ENCODE measurements at regions not wholly inside any gene's neighbourhood (a gene's known extent, or its start where the extent isn't known, plus 50 kb on each side); places are given as distances from the start of the nearest gene placed in this dataset.

DNA sequence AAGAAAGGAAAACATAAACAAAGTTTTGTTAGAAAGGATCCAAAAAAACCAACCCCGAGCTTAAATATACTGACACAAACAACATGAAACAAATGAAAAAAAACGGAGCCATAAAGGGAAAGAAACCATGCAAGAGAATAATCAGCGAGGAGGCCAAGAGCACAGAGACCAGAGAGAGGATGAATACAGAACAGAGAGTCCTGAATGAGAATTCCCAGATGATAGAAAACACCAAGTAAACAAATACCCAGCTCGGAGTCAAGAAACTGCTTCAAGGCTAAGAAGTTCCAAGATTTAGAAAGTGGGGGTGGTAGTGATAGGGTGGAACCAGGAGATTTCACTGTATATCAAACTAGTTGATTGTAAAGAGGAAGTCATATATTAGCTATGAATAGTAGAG is 313.3 kb downstream of the OSR1 start:
- Histone ChIP-seq H3K9me3 (ENCODE audit: control insufficient read depth in 1 of 2, insufficient read depth in 1 of 2, low read length in 2 of 2) (no peaks in the 10 kb centered on the region), H3K27ac (ENCODE audit: low read depth in 1 of 2, low read length in 2 of 2) (no peak overlapping the region), H3K36me3 (ENCODE audit: insufficient read depth, low read length) (no peaks in the 10 kb centered on the region), H3K27me3 (ENCODE audit: control insufficient read depth in 1 of 2, insufficient read depth in 2 of 2, low read length in 2 of 2) (no peaks in the 10 kb centered on the region), H3K4me3 (ENCODE audit: low read length) (no peak overlapping the region), H3K4me1 (ENCODE audit: insufficient read depth, low read length) (no peaks in the 10 kb centered on the region)
- no peak for DNase-seq
- Mint-ChIP-seq H3K36me3 (ENCODE audit: low read depth) (no peaks in the 10 kb centered on the region), H3K9me3 (peaks cover 2% of the 10 kb centered on the region), H3K4me3 (no peak overlapping the region), H3K27ac (no peak overlapping the region), H3K27me3 (no peaks in the 10 kb centered on the region), H3K4me1 (ENCODE audit: low read depth) (no peaks in the 10 kb centered on the region)
- intact Hi-C loops (cut with DNase I, micrococcal nuclease), result no loop called here
- TF ChIP-seq, protein P1, sequence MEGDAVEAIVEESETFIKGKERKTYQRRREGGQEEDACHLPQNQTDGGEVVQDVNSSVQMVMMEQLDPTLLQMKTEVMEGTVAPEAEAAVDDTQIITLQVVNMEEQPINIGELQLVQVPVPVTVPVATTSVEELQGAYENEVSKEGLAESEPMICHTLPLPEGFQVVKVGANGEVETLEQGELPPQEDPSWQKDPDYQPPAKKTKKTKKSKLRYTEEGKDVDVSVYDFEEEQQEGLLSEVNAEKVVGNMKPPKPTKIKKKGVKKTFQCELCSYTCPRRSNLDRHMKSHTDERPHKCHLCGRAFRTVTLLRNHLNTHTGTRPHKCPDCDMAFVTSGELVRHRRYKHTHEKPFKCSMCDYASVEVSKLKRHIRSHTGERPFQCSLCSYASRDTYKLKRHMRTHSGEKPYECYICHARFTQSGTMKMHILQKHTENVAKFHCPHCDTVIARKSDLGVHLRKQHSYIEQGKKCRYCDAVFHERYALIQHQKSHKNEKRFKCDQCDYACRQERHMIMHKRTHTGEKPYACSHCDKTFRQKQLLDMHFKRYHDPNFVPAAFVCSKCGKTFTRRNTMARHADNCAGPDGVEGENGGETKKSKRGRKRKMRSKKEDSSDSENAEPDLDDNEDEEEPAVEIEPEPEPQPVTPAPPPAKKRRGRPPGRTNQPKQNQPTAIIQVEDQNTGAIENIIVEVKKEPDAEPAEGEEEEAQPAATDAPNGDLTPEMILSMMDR (IDR thresholded peaks at IDR 0.05), result no peak
- POLR2A ChIA-PET, result no interaction called here
- no peak for ATAC-seq (ENCODE audit: poor library complexity)
- CTCF ChIA-PET, result no interaction called here

GRCh38 chr2:19043893-19044292 is 314.5 kb downstream of the OSR1 start:
- H3K4me3 ChIP-seq (ENCODE audit: low read length), result no peak overlapping the region
- intact Hi-C loops (cut with DNase I, micrococcal nuclease), result loop anchor here in 1 of 2 experiments (2.0 kb wide), 1 partner anchor 27 kb away; no protein-coding TSS in a partner anchor
- DNase-seq (no peak), ATAC-seq (ENCODE audit: poor library complexity) (no peak)
- TF ChIP-seq, protein P1 (IDR thresholded peaks at IDR 0.05), result no peak
- H3K4me1 ChIP-seq (ENCODE audit: insufficient read depth, low read length), result no peaks in the 10 kb centered on the region
- no peak overlapping the region for H3K27ac ChIP-seq (ENCODE audit: low read depth in 1 of 2, low read length in 2 of 2)
- Mint-ChIP-seq H3K4me1 (ENCODE audit: low read depth) (no peaks in the 10 kb centered on the region), H3K27me3 (no peaks in the 10 kb centered on the region), H3K4me3 (no peak overlapping the region), H3K27ac (no peak overlapping the region), H3K9me3 (peaks cover 2% of the 10 kb centered on the region), H3K36me3 (ENCODE audit: low read depth) (no peaks in the 10 kb centered on the region)
- H3K27me3 ChIP-seq (ENCODE audit: control insufficient read depth in 1 of 2, insufficient read depth in 2 of 2, low read length in 2 of 2), result no peaks in the 10 kb centered on the region
- ChIA-PET POLR2A (no interaction called here), CTCF (no interaction called here)
- H3K36me3 ChIP-seq (ENCODE audit: insufficient read depth, low read length), result no peaks in the 10 kb centered on the region
- no peaks in the 10 kb centered on the region for H3K9me3 ChIP-seq (ENCODE audit: control insufficient read depth in 1 of 2, insufficient read depth in 1 of 2, low read length in 2 of 2)

DNA sequence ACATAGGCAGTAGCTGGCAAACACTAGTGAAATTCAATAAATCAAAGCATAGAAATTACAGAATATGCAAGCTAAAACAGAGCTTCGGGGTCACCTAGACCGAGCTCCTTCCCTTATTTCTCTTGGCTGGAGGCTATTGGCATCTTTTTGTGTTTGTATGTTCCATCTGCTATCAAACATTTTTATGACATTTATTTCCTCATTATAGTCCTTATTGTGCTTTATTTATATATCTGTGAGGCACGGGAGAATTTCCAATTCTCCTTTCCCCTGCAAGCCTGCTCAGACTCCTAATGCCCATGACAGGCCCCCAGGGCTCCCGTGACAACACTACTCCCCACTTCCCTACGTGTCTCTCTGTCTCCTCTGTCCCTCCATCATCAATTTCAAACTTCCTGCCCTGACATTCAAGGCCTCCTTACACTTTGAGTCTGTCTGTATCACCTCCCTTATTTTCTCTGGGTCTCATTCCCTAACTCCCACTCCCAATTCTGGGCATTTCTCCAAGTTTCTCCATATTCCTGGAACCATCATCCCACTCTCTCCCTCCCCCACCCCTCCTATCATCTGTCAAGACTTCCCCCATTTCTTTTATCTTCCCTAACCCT is 316.9 kb downstream of the OSR1 start:
- intact Hi-C loops (cut with DNase I, micrococcal nuclease), result loop anchor here in 1 of 2 experiments (2.0 kb wide), 1 partner anchor 25 kb away; no protein-coding TSS in a partner anchor
- no peaks in the 10 kb centered on the region for H3K36me3 Mint-ChIP-seq (ENCODE audit: low read depth)
- H3K4me3 ChIP-seq (ENCODE audit: low read length), result no peak overlapping the region
- no peaks in the 10 kb centered on the region for H3K27me3 ChIP-seq (ENCODE audit: control insufficient read depth in 1 of 2, insufficient read depth in 2 of 2, low read length in 2 of 2)
- H3K4me1 Mint-ChIP-seq (ENCODE audit: low read depth), result no peaks in the 10 kb centered on the region
- POLR2A ChIA-PET, result no interaction called here
- H3K27ac ChIP-seq (ENCODE audit: low read depth in 1 of 2, low read length in 2 of 2), result no peak overlapping the region
- DNase-seq (no peak), ATAC-seq (ENCODE audit: poor library complexity) (no peak)
- H3K27ac Mint-ChIP-seq, result no peak overlapping the region
- H3K9me3 ChIP-seq (ENCODE audit: control insufficient read depth in 1 of 2, insufficient read depth in 1 of 2, low read length in 2 of 2), result no peaks in the 10 kb centered on the region
- H3K36me3 ChIP-seq (ENCODE audit: insufficient read depth, low read length), result no peaks in the 10 kb centered on the region
- TF ChIP-seq, protein P1 (IDR thresholded peaks at IDR 0.05), result no peak
- CTCF ChIA-PET, result no interaction called here
- no peaks in the 10 kb centered on the region for H3K27me3 Mint-ChIP-seq
- H3K9me3 Mint-ChIP-seq, result no peaks in the 10 kb centered on the region
- no peaks in the 10 kb centered on the region for H3K4me1 ChIP-seq (ENCODE audit: insufficient read depth, low read length)
- no peak overlapping the region for H3K4me3 Mint-ChIP-seq
